ENCODE measurements at regions not wholly inside any gene's neighbourhood (a gene's known extent, or its start where the extent isn't known, plus 50 kb on each side); places are given as distances from the start of the nearest gene placed in this dataset.
"Not testable (repeated sequence)": the region's sequence is repeated elsewhere in the genome, so short reads cannot be mapped to it uniquely, and the experiment has no call there.

DNA sequence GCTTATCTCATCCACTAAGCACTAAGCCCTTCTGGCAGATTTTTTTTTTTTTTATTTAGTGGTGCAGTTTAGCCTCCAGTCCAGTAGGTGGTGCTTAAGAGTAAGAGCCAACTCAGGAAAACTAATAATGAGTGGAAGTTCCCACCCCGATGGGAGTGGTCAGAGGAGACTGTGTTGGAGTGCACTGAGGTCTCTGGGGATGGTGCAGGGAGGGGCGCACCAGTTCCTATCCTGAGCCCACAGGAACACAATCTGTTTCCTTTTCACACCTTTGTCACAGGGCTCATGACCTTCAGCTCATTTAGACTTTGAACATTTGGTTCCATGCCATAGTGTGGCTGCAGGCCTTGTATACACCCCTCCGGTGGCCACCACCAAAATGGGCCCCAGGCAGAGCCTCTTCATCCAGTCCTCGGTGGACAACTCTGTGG lies 367.4 kb downstream of the SPRY2 start:
- no peak for DNase-seq

DNA sequence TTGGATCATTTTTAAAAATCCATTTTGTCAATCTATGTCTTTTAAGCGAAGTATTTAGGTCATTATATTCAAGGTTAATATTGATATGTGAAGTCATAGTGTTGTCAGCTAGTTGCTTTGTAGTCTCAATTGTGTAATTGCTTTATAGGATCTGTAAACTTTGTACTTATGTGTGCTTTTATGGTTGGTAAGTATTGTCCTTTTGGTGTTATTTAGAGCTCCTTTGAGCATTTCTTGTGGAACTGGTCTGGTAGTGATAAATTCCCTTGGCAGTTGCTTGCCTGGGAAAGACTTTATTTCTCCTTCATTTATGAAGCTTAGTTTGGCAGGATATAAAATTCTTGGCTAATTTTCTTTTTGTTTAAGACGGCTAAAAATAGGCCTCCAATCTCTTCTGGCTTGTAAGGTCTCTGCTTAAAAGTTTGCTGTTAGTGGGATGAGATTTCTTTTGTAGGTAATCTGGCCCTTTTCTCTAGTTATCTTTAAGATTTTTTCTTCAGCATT lies 368.8 kb downstream of the SPRY2 start:
- DNase-seq = no peak

DNA sequence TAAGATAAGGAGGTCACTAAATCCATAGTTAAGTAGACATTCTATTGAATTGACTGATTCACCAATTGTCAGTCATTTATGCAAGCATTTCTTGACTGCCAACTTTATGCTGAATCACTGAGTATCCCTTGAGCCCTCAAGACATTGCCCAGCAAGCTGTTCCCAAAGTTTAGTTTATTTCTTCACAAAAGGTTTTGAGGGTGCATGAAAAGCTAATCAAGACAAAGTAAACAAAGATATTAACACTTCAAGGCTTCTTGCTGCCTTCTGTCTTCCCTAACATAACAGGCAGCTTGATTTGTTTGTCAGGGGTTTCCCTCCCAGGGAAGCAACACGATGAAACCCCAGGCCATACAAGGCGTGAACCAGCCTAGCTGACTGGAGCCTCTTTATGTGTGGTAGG lies 374.4 kb downstream of the SPRY2 start:
- no peak for DNase-seq

GRCh38 chr13:79966059-79966458 lies 374.9 kb downstream of the SPRY2 start:
- DNase-seq = no peak

DNA sequence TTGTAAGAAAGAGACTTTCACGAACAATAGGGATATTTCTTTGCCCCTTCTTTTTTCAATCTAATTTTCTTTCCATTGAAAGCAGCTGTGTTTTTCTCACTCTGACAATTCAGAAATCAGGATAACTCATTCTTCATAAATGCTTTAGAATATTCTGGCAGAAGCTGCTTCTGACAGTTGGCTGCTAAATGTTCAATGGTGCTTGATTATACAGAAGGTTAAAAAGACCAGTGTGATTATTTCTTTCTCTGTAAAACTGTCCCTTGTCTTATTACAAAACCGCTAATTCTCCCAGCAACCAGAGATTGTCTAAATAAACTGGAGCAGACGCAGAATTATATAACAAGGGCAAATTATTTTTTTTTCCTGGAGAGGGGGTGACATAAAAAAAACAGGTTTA lies 394.4 kb downstream of the SPRY2 start:
- DNase-seq = no peak

GRCh38 chr13:79943346-79944023 lies 397.4 kb downstream of the SPRY2 start:
- DNase-seq = no peak

- no peak for DNase-seq
Observed at GRCh38 chr13:79941752-79942151, 399.2 kb downstream of the SPRY2 start.

- DNase-seq = no peak
Observed at GRCh38 chr13:79939689-79940088, 401.2 kb downstream of the SPRY2 start.

DNA sequence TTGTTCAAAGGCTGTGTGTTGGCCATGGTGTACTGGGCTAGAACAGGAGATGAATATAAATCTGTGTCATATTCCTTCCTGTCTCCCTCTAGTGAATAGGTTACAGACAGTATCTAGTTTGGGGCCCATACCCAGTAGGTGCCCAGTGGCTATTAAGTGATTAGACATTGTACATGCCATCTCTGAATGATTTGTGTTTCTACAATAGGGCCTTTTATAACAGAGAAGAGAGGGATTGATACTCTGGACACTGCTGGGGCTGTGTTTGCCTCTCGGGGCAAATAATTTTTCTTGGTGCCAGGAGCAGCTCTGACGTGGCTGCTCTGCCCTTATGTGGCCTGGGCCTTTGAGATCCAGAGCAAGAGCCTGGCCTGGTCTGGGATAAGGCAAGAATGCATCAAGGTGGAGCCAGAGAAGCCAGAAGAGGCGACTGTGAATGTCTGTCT lies 403.1 kb downstream of the SPRY2 start:
- peak; percentile 60 for DNase-seq

- no peak for DNase-seq
Observed at GRCh38 chr13:79937311-79937710, 403.6 kb downstream of the SPRY2 start.

DNA sequence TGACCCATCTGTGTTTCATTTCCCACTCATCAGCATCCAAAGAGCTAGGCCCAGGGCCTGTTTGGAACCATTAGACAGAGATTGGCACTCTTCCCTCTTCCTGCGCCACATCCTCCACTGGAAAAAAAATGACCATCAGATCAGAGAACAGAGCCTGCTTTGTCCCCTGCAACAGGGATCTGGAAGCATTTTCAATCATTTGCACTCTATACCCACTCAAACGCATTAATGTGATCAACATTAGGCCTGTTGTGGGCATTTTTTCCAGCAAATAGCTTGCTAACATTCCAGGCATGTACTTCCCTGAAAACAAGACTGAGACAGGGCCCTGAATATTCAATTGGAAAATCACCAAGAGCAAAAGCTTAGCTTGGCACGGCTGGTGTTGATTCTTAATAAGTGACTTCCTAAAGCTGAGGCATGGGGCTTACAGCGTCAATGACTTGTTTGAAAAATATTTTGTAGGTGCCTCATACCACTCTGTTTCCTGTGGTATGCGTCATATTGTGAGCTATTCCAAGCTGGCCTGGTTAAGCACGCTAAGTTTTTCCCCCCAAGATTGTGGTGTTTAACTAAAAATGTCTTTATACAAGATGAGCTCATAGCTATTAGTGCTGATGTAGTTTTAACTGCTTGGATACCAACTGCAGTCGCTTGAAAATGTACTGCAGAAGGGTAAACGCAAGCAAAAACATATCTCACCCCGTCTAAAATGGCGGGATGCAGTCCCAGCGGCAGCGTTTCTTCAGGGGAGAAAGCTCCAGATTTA lies 404.4 kb downstream of the SPRY2 start:
- peak; percentile 93 for DNase-seq

DNA sequence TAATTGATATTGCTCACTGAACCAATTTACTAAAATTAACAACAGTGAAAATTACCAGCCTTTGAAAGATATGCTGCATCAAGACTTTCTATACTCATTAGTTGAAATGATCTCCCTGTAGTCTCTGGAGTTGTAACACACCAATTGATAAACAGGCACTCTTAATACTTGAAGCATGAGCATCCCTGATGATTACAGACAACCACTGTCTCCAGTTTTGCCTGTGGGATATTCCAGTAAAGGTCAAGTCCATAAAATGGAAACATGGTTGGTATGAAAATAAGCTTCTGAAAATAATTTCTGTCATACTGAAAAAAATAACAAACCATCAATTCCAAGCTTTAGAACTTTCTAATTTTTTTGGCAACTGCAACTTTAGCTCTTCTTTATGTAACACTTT lies 405.8 kb downstream of the SPRY2 start:
- no peak for DNase-seq

- DNase-seq = no peak
Observed at GRCh38 chr13:79933389-79933788, 407.5 kb downstream of the SPRY2 start.

DNA sequence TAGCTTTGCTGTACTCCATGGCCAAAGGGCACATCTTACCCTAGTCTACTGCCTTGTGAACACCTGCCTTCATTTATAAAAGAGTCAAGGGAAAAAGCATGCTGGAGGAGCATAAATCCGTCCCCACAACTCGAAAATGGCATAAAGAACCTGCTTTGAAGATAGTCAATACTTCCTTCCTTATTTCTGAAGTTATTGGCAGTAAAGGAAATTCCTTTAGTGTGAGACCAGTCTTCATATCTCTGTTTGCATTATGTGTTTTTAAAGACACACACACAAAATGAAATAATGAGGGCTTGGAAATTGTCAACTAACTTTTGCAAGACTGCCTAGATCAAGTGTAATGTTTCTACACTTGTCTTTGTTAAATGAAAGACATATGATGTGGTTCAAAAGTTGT lies 408.4 kb downstream of the SPRY2 start:
- DNase-seq = no peak

- DNase-seq = not testable (repeated sequence)
Observed at GRCh38 chr13:79923973-79924556, 416.9 kb downstream of the SPRY2 start.

DNA sequence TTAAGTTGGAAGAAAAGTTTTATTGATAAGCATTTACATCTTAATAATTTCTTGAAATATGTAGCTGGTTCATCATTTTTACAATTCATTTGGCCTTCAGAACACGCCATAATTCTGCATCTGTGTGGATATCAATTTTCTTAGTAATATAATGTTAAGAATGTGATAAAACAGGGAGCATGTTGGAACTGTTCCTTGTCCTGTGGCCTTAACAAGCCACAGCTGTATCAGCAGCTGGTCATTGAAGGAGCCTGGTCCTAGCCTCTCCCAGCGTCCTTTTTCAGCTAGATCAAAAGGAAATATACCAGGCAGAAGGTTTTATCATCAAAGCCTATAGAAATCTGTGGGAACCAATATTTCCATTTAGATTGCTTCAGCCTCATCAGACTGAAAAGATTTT lies 421.8 kb downstream of the SPRY2 start:
- DNase-seq = no peak

GRCh38 chr13:79918620-79919019 lies 422.3 kb downstream of the SPRY2 start:
- no peak for DNase-seq

GRCh38 chr13:79917628-79918027 lies 423.3 kb downstream of the SPRY2 start:
- no peak for DNase-seq

DNA sequence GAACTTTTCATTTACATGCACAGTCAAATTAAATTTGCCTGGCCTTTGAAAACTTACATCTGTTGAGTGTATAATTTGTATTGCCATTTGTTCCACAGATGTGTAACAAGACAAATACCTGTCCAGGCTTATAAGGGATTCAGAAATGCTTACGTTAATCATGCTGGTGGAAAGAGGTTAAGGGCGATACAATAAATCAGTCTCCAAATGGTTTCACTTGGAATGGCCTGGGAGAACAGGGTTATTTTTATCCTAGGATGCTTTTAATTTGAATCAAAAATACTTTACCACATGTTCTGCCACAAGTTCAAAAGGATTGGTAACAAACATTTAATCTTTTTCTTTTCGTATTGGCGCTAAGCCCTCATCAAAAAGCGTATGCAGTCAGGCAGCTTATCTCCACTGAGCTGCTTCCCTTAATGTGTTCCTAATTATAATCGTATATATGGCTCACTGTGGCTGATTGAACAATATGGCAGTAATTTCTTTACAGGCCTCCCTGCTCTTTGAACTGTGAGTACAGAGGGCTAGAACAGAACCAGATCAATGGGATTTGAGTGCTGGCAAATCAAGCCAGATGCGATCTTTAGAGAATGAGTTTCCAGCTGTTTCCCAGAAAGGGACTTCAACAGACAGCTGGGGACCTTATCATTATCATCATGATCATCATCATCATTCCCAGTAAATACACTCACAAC lies 425.7 kb downstream of the SPRY2 start:
- no peak for DNase-seq

DNA sequence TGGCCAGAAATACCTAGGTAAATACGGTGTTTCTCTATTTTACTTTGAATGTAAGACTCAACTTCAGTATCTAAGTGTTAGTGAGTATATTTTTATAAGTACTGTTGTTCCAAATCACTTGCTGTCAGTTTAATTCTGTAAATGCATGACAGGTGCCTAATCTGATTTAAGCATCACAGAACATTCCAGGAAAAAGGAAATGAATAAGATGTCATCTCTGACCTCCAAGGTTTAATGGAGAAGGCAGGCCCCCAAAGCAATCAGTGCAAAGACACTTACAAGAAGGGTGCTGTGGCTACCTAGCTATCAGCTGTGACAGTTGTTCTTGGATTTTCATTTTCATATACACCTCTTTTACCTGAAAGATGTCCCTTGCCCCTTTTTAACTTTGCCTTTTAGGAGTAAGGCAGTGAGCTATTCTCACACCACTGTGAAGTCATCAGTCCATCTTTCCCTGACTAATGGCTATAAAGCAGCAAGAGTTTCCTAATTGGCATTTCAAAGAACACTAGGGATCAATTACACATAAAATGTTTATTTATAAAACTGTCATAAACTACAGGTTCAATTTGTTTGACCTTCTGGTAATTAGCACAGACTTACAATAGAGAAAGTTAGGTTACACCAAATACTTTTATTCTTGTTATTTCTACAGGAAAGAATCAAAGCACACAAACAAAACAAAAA lies 427.6 kb downstream of the SPRY2 start:
- DNase-seq = no peak

GRCh38 chr13:79912403-79912802 lies 428.5 kb downstream of the SPRY2 start:
- no peak for DNase-seq

DNA sequence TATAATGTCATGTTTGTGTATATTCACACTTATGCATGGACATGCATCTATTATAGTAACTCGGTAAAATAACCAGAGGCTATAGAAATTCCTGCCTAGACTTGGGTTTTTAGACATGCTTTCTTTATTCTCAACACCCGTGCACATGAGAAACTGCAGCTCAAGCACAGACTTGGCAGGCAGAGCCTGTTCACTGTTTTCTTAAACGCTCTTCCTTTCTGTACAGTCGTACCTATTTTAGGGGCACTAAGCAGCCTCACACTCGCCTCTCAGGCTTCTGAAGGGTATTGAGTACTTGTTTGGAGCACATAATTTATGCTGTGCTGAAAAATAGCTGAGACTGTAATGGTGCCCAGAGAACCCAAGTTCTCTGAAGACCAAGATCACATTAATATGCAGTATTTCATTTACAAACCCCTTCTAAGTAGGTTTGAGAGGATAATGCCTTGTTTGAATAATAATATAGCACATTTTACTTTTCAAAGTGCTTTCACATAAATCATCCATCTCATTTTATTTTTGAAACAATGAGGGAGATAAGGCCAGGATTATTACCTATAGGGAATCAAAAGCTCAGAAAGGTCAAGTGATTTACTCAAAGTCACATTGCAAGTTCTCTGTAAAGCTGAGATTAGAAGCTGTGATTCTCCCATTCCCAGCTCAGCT lies 429.9 kb downstream of the SPRY2 start:
- no peak for DNase-seq

Data from midbrain (tissue), 1 donor.